H1 (cell line): ENCODE measurements at regions not wholly inside any gene's neighbourhood (a gene's known extent, or its start where the extent isn't known, plus 50 kb on each side); places are given as distances from the start of the nearest gene placed in this dataset.

ENCODE experiments used
- CTCF ChIA-PET: fragments of 300-600 bp; sonication (Branson Sonifier 250); formaldehyde crosslinking; loops from one replicate; lab custom pipeline; 2021; ENCODE audit not compliant: partially characterized antibody; lab: Charles Lee
- POLR2A ChIA-PET: fragments of 300-600 bp; sonication (Branson Sonifier 250); formaldehyde crosslinking; loops from one replicate; lab custom pipeline; 2021; ENCODE audit warnings: inconsistent platforms; ENCODE audit not compliant: partially characterized antibody; lab: Charles Lee
- DNase-seq, 2 experiments: peaks; one replicate each; pipeline versions ENCODE4 v3.0.0 to v3.0.0-alpha.2; 2010 to 2022; ENCODE audit warnings: low spot score in 2 of 2, low read depth in 1 of 2, mixed read lengths in 1 of 2
- FAIRE-seq: peaks from 2 replicates; lab custom pipeline; 2011; peaks lifted over from hg19 to GRCh38; lab: Jason Lieb, UNC
- H2AFZ ChIP-seq: 2 replicates; pipeline ENCODE4 v1.8.1; 2012; ENCODE audit warnings: low read length, inconsistent platforms
- H2AK5ac ChIP-seq: 2 replicates; pipeline ENCODE4 v1.6.1; 2013; ENCODE audit warnings: low read depth, low read length
- H2BK120ac ChIP-seq: replicated peaks from 2 replicates; pipeline ENCODE3; 2013; ENCODE audit warnings: low read depth, low read length, inconsistent platforms
- H2BK12ac ChIP-seq: 2 replicates; pipeline ENCODE4 v1.6.1; 2013; ENCODE audit warnings: low read depth, low read length
- H2BK15ac ChIP-seq: 2 replicates; pipeline ENCODE4 v1.6.1; 2013; ENCODE audit warnings: low read length
- H2BK20ac ChIP-seq: 2 replicates; pipeline ENCODE4 v1.6.1; 2013; ENCODE audit warnings: low read length
- H2BK5ac ChIP-seq: 2 replicates; pipeline ENCODE4 v1.6.1; 2013; ENCODE audit warnings: low read depth, low read length
- H3K14ac ChIP-seq: 2 replicates; pipeline ENCODE4 v1.6.1; 2013; ENCODE audit warnings: inconsistent platforms; ENCODE audit not compliant: insufficient read length
- H3K18ac ChIP-seq: 2 replicates; pipeline ENCODE4 v1.6.1; 2013; ENCODE audit warnings: low read length; ENCODE audit errors: extremely low read depth
- H3K23ac ChIP-seq: 2 replicates; pipeline ENCODE4 v1.6.1; 2013; ENCODE audit warnings: inconsistent platforms; ENCODE audit not compliant: insufficient read length
- H3K23me2 ChIP-seq: 2 replicates; pipeline ENCODE4 v1.6.1; 2013; ENCODE audit warnings: low read depth, low read length
- H3K27ac ChIP-seq: 2 replicates; pipeline ENCODE4 v1.6.1; 2011; ENCODE audit warnings: low read depth, low read length, inconsistent platforms
- H3K27me3 ChIP-seq, 4 experiments: replicated peaks in 1 of 4; 1 replicate in 1 of 4; 2 replicates in 3 of 4; pipeline versions ENCODE4 v1.6.1 to v1.8.1; 2011 to 2013; ENCODE audit warnings: low read length in 3 of 4, mild to moderate bottlenecking in 3 of 4, inconsistent platforms in 2 of 4, mixed read lengths in 2 of 4, moderate library complexity in 1 of 4; ENCODE audit not compliant: control insufficient read depth in 3 of 4, insufficient read depth in 3 of 4; ENCODE audit errors: extremely low read depth in 1 of 4
- H3K36me3 ChIP-seq, 4 experiments: 2 replicates each; pipeline versions ENCODE4 v1.6.1 to v1.8.1; 2011 to 2013; ENCODE audit warnings: mild to moderate bottlenecking in 4 of 4, low read length in 3 of 4, moderate library complexity in 2 of 4, control low read depth in 1 of 4, inconsistent platforms in 1 of 4; ENCODE audit not compliant: insufficient read depth in 4 of 4, control insufficient read depth in 2 of 4
- H3K4ac ChIP-seq: replicated peaks from 2 replicates; pipeline ENCODE3; 2013; ENCODE audit warnings: low read length, low read depth, mixed read lengths, inconsistent platforms; ENCODE audit not compliant: insufficient read length
- H3K4me1 ChIP-seq, 4 experiments: replicated peaks in 1 of 4; 1 replicate in 1 of 4; 2 replicates in 3 of 4; pipeline versions ENCODE4 v1.6.1 to v1.8.1; 2011 to 2013; ENCODE audit warnings: low read length in 3 of 4, inconsistent platforms in 2 of 4, mixed read lengths in 1 of 4; ENCODE audit not compliant: insufficient read depth in 4 of 4, control insufficient read depth in 3 of 4
- H3K4me2 ChIP-seq, 2 experiments: 2 replicates each; pipeline versions ENCODE4 v1.6.1 to v1.8.1; 2011 to 2013; ENCODE audit warnings: low read depth in 2 of 2, low read length in 2 of 2, control low read depth in 1 of 2, inconsistent platforms in 1 of 2, mild to moderate bottlenecking in 1 of 2; ENCODE audit not compliant: insufficient read depth in 1 of 2
- H3K4me3 ChIP-seq, 4 experiments: fragments of 200-600, 300-600 bp in 1 of 4; sonication (generic), shearing (Covaris generic), sonication (Bioruptor Twin) in 1 of 4; 2 replicates each; pipeline versions ENCODE4 v1.5.1 to v1.8.1; 2011 to 2016; ENCODE audit warnings: low read length in 4 of 4, low read depth in 3 of 4, control low read depth in 2 of 4, inconsistent platforms in 2 of 4, mild to moderate bottlenecking in 2 of 4, mixed read lengths in 1 of 4, moderate library complexity in 1 of 4; ENCODE audit not compliant: insufficient read depth in 2 of 4; ENCODE audit errors: extremely low read depth in 1 of 4
- H3K56ac ChIP-seq: replicated peaks from 2 replicates; pipeline ENCODE3; 2013; ENCODE audit warnings: low read depth, mild to moderate bottlenecking, mixed read lengths, low read length, inconsistent platforms; ENCODE audit not compliant: insufficient read length
- H3K79me1 ChIP-seq: 2 replicates; pipeline ENCODE4 v1.6.1; 2013; ENCODE audit warnings: low read depth, low read length, control low read depth
- H3K79me2 ChIP-seq, 2 experiments: 2 replicates each; pipeline versions ENCODE4 v1.6.1 to v1.8.1; 2012 to 2013; ENCODE audit warnings: low read length in 2 of 2, mild to moderate bottlenecking in 2 of 2, inconsistent platforms in 1 of 2; ENCODE audit not compliant: insufficient read depth in 2 of 2, control insufficient read depth in 1 of 2
- H3K9ac ChIP-seq, 4 experiments: replicated peaks in 1 of 4; 1 replicate in 1 of 4; 2 replicates in 3 of 4; pipeline versions ENCODE4 v1.6.1 to v1.8.1; 2011 to 2013; ENCODE audit warnings: low read depth in 3 of 4, low read length in 3 of 4, control low read depth in 2 of 4, mild to moderate bottlenecking in 2 of 4, moderate library complexity in 2 of 4, inconsistent platforms in 1 of 4; ENCODE audit errors: extremely low read depth in 1 of 4
- H3K9me3 ChIP-seq, 2 experiments: 2 replicates each; pipeline versions ENCODE4 v1.6.1 to v1.8.1; 2012 to 2013; ENCODE audit warnings: mild to moderate bottlenecking in 2 of 2, moderate library complexity in 2 of 2, control low read depth in 1 of 2, inconsistent platforms in 1 of 2, low read depth in 1 of 2, low read length in 1 of 2, mixed read lengths in 1 of 2; ENCODE audit not compliant: insufficient read depth in 2 of 2
- H4K20me1 ChIP-seq, 2 experiments: replicated peaks in 1 of 2; 2 replicates each; pipeline versions ENCODE3 to v1.8.1; 2011 to 2013; ENCODE audit warnings: inconsistent platforms in 2 of 2, low read length in 2 of 2, mild to moderate bottlenecking in 1 of 2; ENCODE audit not compliant: insufficient read depth in 2 of 2, control insufficient read depth in 1 of 2
- H4K5ac ChIP-seq: 2 replicates; pipeline ENCODE4 v1.6.1; 2013; ENCODE audit warnings: low read length, low read depth, mixed read lengths, inconsistent platforms; ENCODE audit not compliant: insufficient read length
- H4K8ac ChIP-seq: 2 replicates; pipeline ENCODE4 v1.8.0; 2013; ENCODE audit warnings: mild to moderate bottlenecking, moderate library complexity, low read length, inconsistent platforms; ENCODE audit not compliant: insufficient read depth; ENCODE audit errors: extremely low read depth
- H4K91ac ChIP-seq: replicated peaks from 2 replicates; pipeline ENCODE3; 2013; ENCODE audit warnings: low read length, mixed read lengths, inconsistent platforms; ENCODE audit not compliant: insufficient read length
- ASH2L ChIP-seq: fragments of 200-600, 300-600 bp; sonication (generic); IDR thresholded peaks from one replicate; pipeline ENCODE4 v1.7.1; 2017; ENCODE audit warnings: low read length
- ATF2 ChIP-seq: IDR thresholded peaks from 2 replicates; pipeline ENCODE4 v1.6.1; 2012; ENCODE audit warnings: low read length, inconsistent platforms
- ATF3 ChIP-seq: IDR thresholded peaks from 2 replicates; pipeline ENCODE4 v1.6.1; 2011; ENCODE audit warnings: low read depth, mild to moderate bottlenecking, low read length; ENCODE audit not compliant: insufficient read depth
- BACH1 ChIP-seq: IDR thresholded peaks from 2 replicates; pipeline ENCODE4 v1.6.1; 2012; ENCODE audit warnings: low read length, improper control_type of control experiment
- GABPA ChIP-seq: IDR thresholded peaks from 2 replicates; pipeline ENCODE4 v1.6.1; 2011; ENCODE audit warnings: mild to moderate bottlenecking, low read length, moderate library complexity, borderline replicate concordance; ENCODE audit not compliant: insufficient read depth
- NANOG ChIP-seq: IDR thresholded peaks from 2 replicates; pipeline ENCODE4 v1.6.1; 2011; ENCODE audit warnings: low read length, low read depth, mild to moderate bottlenecking, inconsistent platforms; ENCODE audit not compliant: insufficient read depth, poor library complexity, severe bottlenecking
- PHF8 ChIP-seq: fragments of 200-600 bp; sonication (generic); conservative IDR thresholded peaks from 2 replicates; pipeline ENCODE4 v1.7.1; 2012; ENCODE audit warnings: low read depth, mild to moderate bottlenecking, inconsistent platforms, low read length, moderate library complexity
- POLR2AphosphoS5 ChIP-seq: IDR thresholded peaks from 2 replicates; pipeline ENCODE4 v1.6.1; 2011; ENCODE audit warnings: low read depth, low read length
- SAP30 ChIP-seq: fragments of 300-600 bp; sonication (generic); IDR thresholded peaks from 2 replicates; pipeline ENCODE4 v1.7.1; 2012; ENCODE audit warnings: low read length, moderate library complexity, mild to moderate bottlenecking, inconsistent platforms; ENCODE audit not compliant: insufficient read depth, insufficient replicate concordance
- SIRT6 ChIP-seq: IDR thresholded peaks from one replicate; pipeline ENCODE4 v1.7.1; 2012; ENCODE audit warnings: low read length, inconsistent platforms
- TAF7 ChIP-seq: optimal IDR thresholded peaks from 2 replicates; pipeline ENCODE3; 2011; ENCODE audit warnings: low read depth, mild to moderate bottlenecking, inconsistent platforms, low read length, moderate library complexity, borderline replicate concordance
- ZNF274 ChIP-seq: IDR thresholded peaks from 2 replicates; pipeline ENCODE4 v1.7.0; 2012; ENCODE audit warnings: low read length, borderline replicate concordance; ENCODE audit errors: extremely low read depth
- WGBS, 2 experiments: shearing (Covaris generic) in 1 of 2; methylation state at CpG; one replicate each; pipeline versions ENCODE4 v1.1.6 to v1.1.7; 2013 to 2015; ENCODE audit warnings: low lambda C conversion rate in 2 of 2, mixed read lengths in 2 of 2, inconsistent platforms in 1 of 2, low coverage in 1 of 2, missing lambda C conversion rate in 1 of 2; ENCODE audit not compliant: insufficient replicate concordance in 2 of 2, insufficient coverage in 1 of 2, insufficient read length in 1 of 2; ENCODE audit errors: extremely low coverage in 1 of 2, missing lambda C conversion rate in 1 of 2; 5-methylcytosine and 5-hydroxymethylcytosine counted together

- Histone ChIP-seq H2BK120ac (no peak overlapping the region), H3K9me3 (no peaks in the 10 kb centered on the region), H2AK5ac (no peak overlapping the region), H3K4me2 (no peak overlapping the region), H3K27me3 (no peaks in the 10 kb centered on the region), H4K20me1 (no peaks in the 10 kb centered on the region), H3K79me1 (no peaks in the 10 kb centered on the region), H3K79me2 (no peaks in the 10 kb centered on the region), H2BK12ac (no peak overlapping the region), H3K14ac (no peak overlapping the region), H3K4me1 (no peaks in the 10 kb centered on the region), H4K8ac (no peak overlapping the region), H4K91ac (no peak overlapping the region), H3K27ac (no peak overlapping the region), H2BK15ac (no peak overlapping the region), H2AFZ (no peak overlapping the region), H3K4ac (no peak overlapping the region), H3K23me2 (no peaks in the 10 kb centered on the region), H2BK5ac (no peak overlapping the region), H4K5ac (no peak overlapping the region), H3K4me3 (no peak overlapping the region), H3K9ac (no peak overlapping the region), H2BK20ac (no peak overlapping the region), H3K56ac (no peak overlapping the region), H3K23ac (no peak overlapping the region), H3K36me3 (no peaks in the 10 kb centered on the region), H3K18ac (no peak overlapping the region)
- DNase-seq (no peak), FAIRE-seq (no peak)
- POLR2A ChIA-PET: no interaction called here
- WGBS, 2 experiments: 85% methylated on average over 3 of the region's 3 CpGs; no CpG with 5 or more reads in 1 of the 2 experiments
- TF ChIP-seq ASH2L: no peak
- no peak for TF ChIP-seq ZNF274
- TF ChIP-seq BACH1: no peak
- no peak for TF ChIP-seq ATF3
- TF ChIP-seq GABPA: no peak
- TF ChIP-seq SIRT6: no peak
- TF ChIP-seq TAF7: no peak
- no peak for TF ChIP-seq SAP30
- TF ChIP-seq ATF2: no peak
- TF ChIP-seq PHF8: no peak
- TF ChIP-seq POLR2AphosphoS5: no peak
- no peak for TF ChIP-seq NANOG
- CTCF ChIA-PET: no interaction called here
Observed at GRCh38 chr4:63786171-63786570, 623.1 kb downstream of the TECRL start.
